ENCODE measurements at regions not wholly inside any gene's neighbourhood (a gene's known extent, or its start where the extent isn't known, plus 50 kb on each side); places are given as distances from the start of the nearest gene placed in this dataset.

DNA sequence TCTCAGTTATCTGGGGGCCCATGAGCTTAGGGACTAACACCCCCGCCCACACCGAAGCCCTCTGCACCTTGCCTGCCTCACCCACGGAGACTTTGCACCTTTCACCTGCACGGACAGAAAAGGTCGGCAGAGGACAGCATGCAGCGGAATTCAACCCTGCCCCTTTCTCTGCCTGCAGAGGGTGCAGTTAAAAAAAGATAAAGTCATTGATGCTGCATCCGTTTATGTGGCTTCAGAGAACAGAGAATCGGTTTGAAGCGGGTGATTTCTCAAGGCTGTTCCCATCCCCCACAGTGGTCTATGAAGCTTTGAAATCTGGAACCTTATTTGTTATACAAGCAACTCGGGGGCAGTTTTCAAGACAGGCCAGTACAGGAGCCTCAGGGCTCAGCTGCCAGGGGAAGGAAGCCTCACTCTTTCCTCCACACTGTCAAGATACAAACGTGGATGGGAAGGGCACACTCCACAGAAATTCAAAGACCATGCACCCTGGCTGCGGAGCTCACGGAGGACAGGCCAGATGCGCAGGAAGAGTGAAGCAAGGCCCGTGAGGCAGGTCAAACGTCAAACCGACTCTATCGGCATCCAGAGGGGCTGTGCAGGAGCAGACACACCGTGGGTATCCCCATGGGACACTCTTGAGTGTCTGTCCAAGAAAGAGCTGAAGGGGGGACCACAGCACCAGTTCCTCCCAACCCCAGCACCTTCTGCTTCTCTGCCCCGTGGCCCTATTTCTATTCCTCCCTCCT lies 66.3 kb downstream of the INSIG1 start:
- ChIA-PET POLR2A (interaction anchor here (0.6 kb wide), 1 partner anchor 338 kb away, joined by 9 read pairs; no protein-coding TSS in a partner anchor), CTCF (interaction anchor here (0.7 to 1.6 kb wide), 3 partner anchors 19 to 704 kb away, joined by 3 to 7 read pairs (median 4); no protein-coding TSS in a partner anchor)
- peaks cover 36% of the 10 kb centered on the region for H3K27me3 ChIP-seq (ENCODE audit: control insufficient read depth, insufficient read depth, low read length)

DNA sequence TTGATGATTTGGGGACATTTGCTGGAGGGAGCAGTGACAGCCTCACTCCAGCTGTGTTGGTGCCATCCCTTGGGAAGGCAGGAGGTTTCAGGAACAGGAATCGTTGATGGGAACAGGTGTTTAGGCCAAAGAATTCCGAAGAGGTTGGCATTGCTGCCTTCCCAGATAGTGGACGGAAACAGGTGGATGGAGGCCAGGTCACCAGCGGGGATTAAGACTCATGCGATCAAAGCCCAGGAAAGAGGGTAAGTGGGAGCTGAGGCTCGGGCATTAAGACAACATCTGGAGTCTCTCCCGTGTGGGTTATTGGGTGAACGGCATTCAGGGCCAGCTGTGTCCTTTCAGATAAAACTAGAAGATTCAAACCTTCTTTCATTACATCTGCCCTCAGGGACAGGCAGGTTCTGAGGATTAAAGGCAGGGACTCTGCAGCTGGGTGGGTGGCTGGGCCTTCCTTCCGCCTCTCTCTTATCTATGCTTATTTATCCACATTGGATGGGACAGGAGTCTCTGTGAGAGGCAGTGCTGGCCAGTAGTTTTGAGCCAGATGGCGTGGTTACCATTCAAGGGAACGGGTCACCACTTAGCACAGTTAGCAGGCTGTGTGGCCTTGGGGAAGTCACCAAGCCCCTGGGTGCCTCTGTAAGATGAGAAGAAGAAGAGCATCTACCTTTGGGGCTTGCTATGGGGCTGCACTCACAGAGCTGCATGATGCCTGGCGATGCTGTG lies 67.6 kb downstream of the INSIG1 start:
- CTCF ChIA-PET = interaction anchor here (1.0 to 1.6 kb wide), 2 partner anchors 20 to 438 kb away, joined by 4 to 7 read pairs; no protein-coding TSS in a partner anchor

More for the DNA sequence above, 66.3 kb downstream of the INSIG1 start:
- Histone ChIP-seq H3K4me3 (ENCODE audit: low read depth, low read length) (no peak overlapping the region), H3K9me3 (ENCODE audit: control insufficient read depth, insufficient read depth, low read length) (no peaks in the 10 kb centered on the region), H3K27ac (ENCODE audit: low read depth, low read length) (no peak overlapping the region)
- DNase-seq (ENCODE audit: low read depth, low spot score) = no peak
- TF ChIP-seq, protein P1, sequence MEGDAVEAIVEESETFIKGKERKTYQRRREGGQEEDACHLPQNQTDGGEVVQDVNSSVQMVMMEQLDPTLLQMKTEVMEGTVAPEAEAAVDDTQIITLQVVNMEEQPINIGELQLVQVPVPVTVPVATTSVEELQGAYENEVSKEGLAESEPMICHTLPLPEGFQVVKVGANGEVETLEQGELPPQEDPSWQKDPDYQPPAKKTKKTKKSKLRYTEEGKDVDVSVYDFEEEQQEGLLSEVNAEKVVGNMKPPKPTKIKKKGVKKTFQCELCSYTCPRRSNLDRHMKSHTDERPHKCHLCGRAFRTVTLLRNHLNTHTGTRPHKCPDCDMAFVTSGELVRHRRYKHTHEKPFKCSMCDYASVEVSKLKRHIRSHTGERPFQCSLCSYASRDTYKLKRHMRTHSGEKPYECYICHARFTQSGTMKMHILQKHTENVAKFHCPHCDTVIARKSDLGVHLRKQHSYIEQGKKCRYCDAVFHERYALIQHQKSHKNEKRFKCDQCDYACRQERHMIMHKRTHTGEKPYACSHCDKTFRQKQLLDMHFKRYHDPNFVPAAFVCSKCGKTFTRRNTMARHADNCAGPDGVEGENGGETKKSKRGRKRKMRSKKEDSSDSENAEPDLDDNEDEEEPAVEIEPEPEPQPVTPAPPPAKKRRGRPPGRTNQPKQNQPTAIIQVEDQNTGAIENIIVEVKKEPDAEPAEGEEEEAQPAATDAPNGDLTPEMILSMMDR (IDR thresholded peaks at IDR 0.05; ENCODE audit: low read depth, low read length) = no peak

GRCh38 chr7:155368894-155369600 lies 71.4 kb downstream of the INSIG1 start:
- H3K9me3 ChIP-seq (ENCODE audit: control insufficient read depth, insufficient read depth, low read length) = no peaks in the 10 kb centered on the region; the same call in 1 of the 2 replicates
- no peak for DNase-seq (ENCODE audit: low read depth, low spot score)
- CTCF ChIA-PET = interaction anchor here (1.0 kb wide), 1 partner anchor 456 kb away, joined by 3 read pairs; no protein-coding TSS in a partner anchor
- H3K27me3 ChIP-seq (ENCODE audit: control insufficient read depth, insufficient read depth, low read length) = peaks cover 49% of the 10 kb centered on the region
- POLR2A ChIA-PET = no interaction called here
- no peak overlapping the region for H3K4me3 ChIP-seq (ENCODE audit: low read depth, low read length)
- TF ChIP-seq, protein P1 (IDR thresholded peaks at IDR 0.05; ENCODE audit: low read depth, low read length) = no peak
- no peak overlapping the region for H3K27ac ChIP-seq (ENCODE audit: low read depth, low read length)

More for the DNA sequence above, 67.6 kb downstream of the INSIG1 start:
- Histone ChIP-seq H3K4me3 (ENCODE audit: low read depth, low read length) (no peak overlapping the region), H3K9me3 (ENCODE audit: control insufficient read depth, insufficient read depth, low read length) (no peaks in the 10 kb centered on the region), H3K27ac (ENCODE audit: low read depth, low read length) (no peak overlapping the region), H3K27me3 (ENCODE audit: control insufficient read depth, insufficient read depth, low read length) (peaks cover 36% of the 10 kb centered on the region)
- POLR2A ChIA-PET = no interaction called here
- no peak for DNase-seq (ENCODE audit: low read depth, low spot score)
- TF ChIP-seq, protein P1 (IDR thresholded peaks at IDR 0.05; ENCODE audit: low read depth, low read length) = no peak

DNA sequence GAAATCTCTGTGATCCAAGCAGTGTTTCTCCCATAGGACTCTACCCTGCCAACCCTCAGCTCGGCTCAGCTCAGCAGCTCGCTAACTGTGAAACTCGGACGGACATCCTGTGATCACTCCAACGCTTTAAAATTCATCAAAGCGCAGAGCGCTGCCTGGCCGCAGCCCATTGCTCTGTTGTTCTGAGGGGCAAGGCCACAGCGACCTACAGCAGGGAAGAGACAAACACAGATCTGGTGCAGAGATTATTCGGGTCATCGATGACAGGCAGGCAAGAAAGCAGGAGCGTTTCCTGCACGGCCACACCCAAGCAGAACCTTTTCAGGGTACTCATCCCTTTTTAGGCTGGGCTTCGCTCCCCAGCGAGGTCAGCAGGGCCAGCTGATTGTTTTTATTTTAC lies 72.1 kb downstream of the INSIG1 start:
- TF ChIP-seq, protein P1 (IDR thresholded peaks at IDR 0.05; ENCODE audit: low read depth, low read length) = no peak
- H3K4me3 ChIP-seq (ENCODE audit: low read depth, low read length) = no peak overlapping the region
- H3K9me3 ChIP-seq (ENCODE audit: control insufficient read depth, insufficient read depth, low read length) = peaks cover 4% of the 10 kb centered on the region; the same call in 1 of the 2 replicates
- no peak for DNase-seq (ENCODE audit: low read depth, low spot score)
- H3K27me3 ChIP-seq (ENCODE audit: control insufficient read depth, insufficient read depth, low read length) = peaks cover 50% of the 10 kb centered on the region
- ChIA-PET CTCF (interaction anchor here (1.0 kb wide), 1 partner anchor 457 kb away, joined by 3 read pairs; no protein-coding TSS in a partner anchor), POLR2A (no interaction called here)
- H3K27ac ChIP-seq (ENCODE audit: low read depth, low read length) = no peak overlapping the region
